ENCODE measurements at regions not wholly inside any gene's neighbourhood (a gene's known extent, or its start where the extent isn't known, plus 50 kb on each side); places are given as distances from the start of the nearest gene placed in this dataset.
"Not testable (repeated sequence)": the region's sequence is repeated elsewhere in the genome, so short reads cannot be mapped to it uniquely, and the experiment has no call there.

GRCh38 chr6:47180633-47181032 lies 129.1 kb downstream of the TNFRSF21 start:
- H3K4me3 ChIP-seq (ENCODE audit: low read depth, low read length), result no peak overlapping the region
- TF ChIP-seq CTCF (IDR thresholded peaks at IDR 0.05; ENCODE audit: low read depth, low read length), result no peak

- no peak overlapping the region for H3K4me3 ChIP-seq (ENCODE audit: low read depth, low read length)
- no peak for TF ChIP-seq CTCF (IDR thresholded peaks at IDR 0.05; ENCODE audit: low read depth, low read length)
Observed at GRCh38 chr6:47179286-47179685, 130.4 kb downstream of the TNFRSF21 start.

DNA sequence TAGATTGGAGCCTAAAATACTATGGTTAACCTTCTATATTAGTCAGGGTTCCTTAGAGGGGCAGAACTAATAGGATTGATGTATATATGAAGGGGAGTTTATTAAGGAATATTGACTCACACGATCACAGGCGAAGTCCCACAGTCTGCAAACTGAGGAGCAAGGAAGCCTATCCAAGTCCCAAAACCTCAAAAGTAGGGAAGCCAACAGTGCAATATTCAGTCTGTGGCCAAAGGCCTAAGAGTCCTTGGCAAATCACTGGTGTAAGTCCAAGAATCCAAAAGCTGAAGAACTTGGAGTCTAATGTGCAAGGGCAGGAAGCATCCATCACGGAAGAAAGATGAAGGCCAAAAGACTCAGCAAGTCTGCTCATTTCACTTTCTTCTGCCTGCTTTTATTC lies 133.5 kb upstream of the ADGRF1 start:
- H3K4me3 ChIP-seq (ENCODE audit: low read depth, low read length), result no peak overlapping the region
- TF ChIP-seq CTCF (IDR thresholded peaks at IDR 0.05; ENCODE audit: low read depth, low read length), result no peak

GRCh38 chr6:47174502-47175023 lies 132.4 kb upstream of the ADGRF1 start:
- H3K4me3 ChIP-seq (ENCODE audit: low read depth, low read length), result no peak overlapping the region
- TF ChIP-seq CTCF (IDR thresholded peaks at IDR 0.05; ENCODE audit: low read depth, low read length), result no peak

GRCh38 chr6:47174063-47174462 lies 131.9 kb upstream of the ADGRF1 start:
- not testable (repeated sequence) for H3K4me3 ChIP-seq (ENCODE audit: low read depth, low read length)

GRCh38 chr6:47173145-47173544 lies 131.0 kb upstream of the ADGRF1 start:
- H3K4me3 ChIP-seq (ENCODE audit: low read depth, low read length), result not testable (repeated sequence)

GRCh38 chr6:47170617-47170947 lies 128.4 kb upstream of the ADGRF1 start:
- H3K4me3 ChIP-seq (ENCODE audit: low read depth, low read length), result no peak overlapping the region
- no peak for TF ChIP-seq CTCF (IDR thresholded peaks at IDR 0.05; ENCODE audit: low read depth, low read length)

GRCh38 chr6:47169785-47170616 lies 127.9 kb upstream of the ADGRF1 start:
- H3K4me3 ChIP-seq (ENCODE audit: low read depth, low read length), result no peak overlapping the region
- TF ChIP-seq CTCF (IDR thresholded peaks at IDR 0.05; ENCODE audit: low read depth, low read length), result no peak
